Ishikawa (cell line): ENCODE measurements at regions not wholly inside any gene's neighbourhood (a gene's known extent, or its start where the extent isn't known, plus 50 kb on each side); places are given as distances from the start of the nearest gene placed in this dataset.

Source experiments
- CEBPB ChIP-seq: IDR thresholded peaks from 2 replicates; pipeline ENCODE4 v1.6.1; 2012
- CREB1 ChIP-seq: IDR thresholded peaks from 2 replicates; pipeline ENCODE4 v1.6.1; 2012; ENCODE audit warnings: low read depth
- FOXM1 ChIP-seq: IDR thresholded peaks from 2 replicates; pipeline ENCODE4 v1.6.1; 2012; ENCODE audit warnings: low read depth, borderline replicate concordance
- MAX ChIP-seq: IDR thresholded peaks from 2 replicates; pipeline ENCODE4 v1.6.1; 2012
- YY1 ChIP-seq: IDR thresholded peaks from 2 replicates; pipeline ENCODE4 v1.6.1; 2012; ENCODE audit warnings: low read depth
- TF ChIP-seq, protein P1 (sequence below): IDR thresholded peaks from 2 replicates; pipeline ENCODE4 v1.6.1; 2012; ENCODE audit warnings: low read depth, mild to moderate bottlenecking

GRCh38 chr2:211302676-211303075 lies 746.3 kb downstream of the CPS1 start:
- TF ChIP-seq, protein P1, sequence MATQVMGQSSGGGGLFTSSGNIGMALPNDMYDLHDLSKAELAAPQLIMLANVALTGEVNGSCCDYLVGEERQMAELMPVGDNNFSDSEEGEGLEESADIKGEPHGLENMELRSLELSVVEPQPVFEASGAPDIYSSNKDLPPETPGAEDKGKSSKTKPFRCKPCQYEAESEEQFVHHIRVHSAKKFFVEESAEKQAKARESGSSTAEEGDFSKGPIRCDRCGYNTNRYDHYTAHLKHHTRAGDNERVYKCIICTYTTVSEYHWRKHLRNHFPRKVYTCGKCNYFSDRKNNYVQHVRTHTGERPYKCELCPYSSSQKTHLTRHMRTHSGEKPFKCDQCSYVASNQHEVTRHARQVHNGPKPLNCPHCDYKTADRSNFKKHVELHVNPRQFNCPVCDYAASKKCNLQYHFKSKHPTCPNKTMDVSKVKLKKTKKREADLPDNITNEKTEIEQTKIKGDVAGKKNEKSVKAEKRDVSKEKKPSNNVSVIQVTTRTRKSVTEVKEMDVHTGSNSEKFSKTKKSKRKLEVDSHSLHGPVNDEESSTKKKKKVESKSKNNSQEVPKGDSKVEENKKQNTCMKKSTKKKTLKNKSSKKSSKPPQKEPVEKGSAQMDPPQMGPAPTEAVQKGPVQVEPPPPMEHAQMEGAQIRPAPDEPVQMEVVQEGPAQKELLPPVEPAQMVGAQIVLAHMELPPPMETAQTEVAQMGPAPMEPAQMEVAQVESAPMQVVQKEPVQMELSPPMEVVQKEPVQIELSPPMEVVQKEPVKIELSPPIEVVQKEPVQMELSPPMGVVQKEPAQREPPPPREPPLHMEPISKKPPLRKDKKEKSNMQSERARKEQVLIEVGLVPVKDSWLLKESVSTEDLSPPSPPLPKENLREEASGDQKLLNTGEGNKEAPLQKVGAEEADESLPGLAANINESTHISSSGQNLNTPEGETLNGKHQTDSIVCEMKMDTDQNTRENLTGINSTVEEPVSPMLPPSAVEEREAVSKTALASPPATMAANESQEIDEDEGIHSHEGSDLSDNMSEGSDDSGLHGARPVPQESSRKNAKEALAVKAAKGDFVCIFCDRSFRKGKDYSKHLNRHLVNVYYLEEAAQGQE: no peak
- TF ChIP-seq FOXM1 (no peak), CEBPB (no peak), CREB1 (no peak), YY1 (no peak), MAX (no peak)
